Left lung (tissue), 4 donors: ENCODE measurements at regions not wholly inside any gene's neighbourhood (a gene's known extent, or its start where the extent isn't known, plus 50 kb on each side); places are given as distances from the start of the nearest gene placed in this dataset.

Experiments
- ATAC-seq: fragments of 200-7000 bp; cut with Tn5 transposase; one replicate; pipeline ENCODE4 v1.9.1; 2020; ENCODE audit warnings: moderate library complexity
- DNase-seq, 4 donors: peaks; one replicate each; pipeline ENCODE4 v3.0.0-alpha.2; 2013 to 2020
- H3K27ac ChIP-seq, 2 donors: fragments of 200-600 bp; sonication (generic) in 1 of 2; one replicate each; pipeline versions ENCODE4 v1.5.0 to v1.8.0; 2020 to 2021
- H3K27me3 ChIP-seq, 2 donors: fragments of 200-600 bp; sonication (generic) in 1 of 2; one replicate each; pipeline versions ENCODE4 v1.5.0 to v1.8.0; 2020 to 2021
- H3K36me3 ChIP-seq, 2 donors: fragments of 200-600 bp; sonication (generic) in 1 of 2; one replicate each; pipeline versions ENCODE4 v1.5.0 to v1.8.0; 2020 to 2021
- H3K4me1 ChIP-seq, 2 donors: fragments of 200-600 bp; one replicate each; pipeline ENCODE4 v1.8.0; 2021
- H3K4me3 ChIP-seq, 2 donors: fragments of 200-600 bp; sonication (generic) in 1 of 2; one replicate each; pipeline versions ENCODE4 v1.5.0 to v1.8.0; 2020 to 2021; ENCODE audit warnings: mild to moderate bottlenecking in 1 of 2
- H3K9me3 ChIP-seq, 2 donors: fragments of 200-600 bp; sonication (generic) in 1 of 2; one replicate each; pipeline versions ENCODE4 v1.5.0 to v1.8.0; 2020 to 2021
- CTCF ChIP-seq, 2 donors: fragments of 200-600 bp; sonication (generic) in 1 of 2; IDR thresholded peaks; one replicate each; pipeline versions ENCODE4 v1.5.0 to v1.8.0; 2021; ENCODE audit warnings: antibody characterized with exemption in 2 of 2
- intact Hi-C, 2 donors: fragments of 100-400 bp; cut with DNase I; formaldehyde crosslinking; loops; one replicate each; pipeline versions ENCODE4 v1.11.2 to v1.14.2; 2022
- donor health status: DM: no; HTN: yes; CAD: no.
- donor health status: DM: no; HTN: no; CAD: no.

- no peak for TF ChIP-seq CTCF (IDR thresholded peaks at IDR 0.05)
- DNase-seq (peak in 1 of 4 donors; percentile 44), ATAC-seq (no peak)
- Histone ChIP-seq H3K4me1 (no peaks in the 10 kb centered on the region), H3K27ac (no peak overlapping the region), H3K4me3 (no peak overlapping the region), H3K36me3 (no peaks in the 10 kb centered on the region), H3K9me3 (no peaks in the 10 kb centered on the region), H3K27me3 (no peaks in the 10 kb centered on the region)
- intact Hi-C loops, result no loop called here
Observed at GRCh38 chr13:84126671-84127171, 244.4 kb upstream of the SLITRK1 start.

- no peaks in the 10 kb centered on the region for H3K9me3 ChIP-seq
- no peaks in the 10 kb centered on the region for H3K36me3 ChIP-seq
- ATAC-seq, result no peak
- no peak for TF ChIP-seq CTCF (IDR thresholded peaks at IDR 0.05)
- H3K4me1 ChIP-seq, result no peaks in the 10 kb centered on the region
- no peaks in the 10 kb centered on the region for H3K27me3 ChIP-seq
- DNase-seq, result no peak
- no peak overlapping the region for H3K4me3 ChIP-seq
- intact Hi-C loops, result no loop called here
- H3K27ac ChIP-seq, result no peak overlapping the region
Observed at GRCh38 chr13:84121456-84121855, 239.2 kb upstream of the SLITRK1 start.

GRCh38 chr13:84118839-84119409 lies 236.7 kb upstream of the SLITRK1 start:
- intact Hi-C loops, result no loop called here
- no peaks in the 10 kb centered on the region for H3K9me3 ChIP-seq
- no peaks in the 10 kb centered on the region for H3K4me1 ChIP-seq
- no peaks in the 10 kb centered on the region for H3K27me3 ChIP-seq
- no peak overlapping the region for H3K4me3 ChIP-seq
- TF ChIP-seq CTCF (IDR thresholded peaks at IDR 0.05), result no peak
- DNase-seq (no peak), ATAC-seq (no peak)
- no peaks in the 10 kb centered on the region for H3K36me3 ChIP-seq
- H3K27ac ChIP-seq, result no peak overlapping the region

GRCh38 chr13:84098273-84098672 lies 216.0 kb upstream of the SLITRK1 start:
- intact Hi-C loops, result no loop called here
- Histone ChIP-seq H3K27ac (no peak overlapping the region), H3K4me1 (no peaks in the 10 kb centered on the region), H3K4me3 (no peak overlapping the region), H3K27me3 (no peaks in the 10 kb centered on the region), H3K36me3 (no peaks in the 10 kb centered on the region), H3K9me3 (no peaks in the 10 kb centered on the region)
- TF ChIP-seq CTCF (IDR thresholded peaks at IDR 0.05), result no peak
- ATAC-seq (no peak), DNase-seq (no peak)

- TF ChIP-seq CTCF (IDR thresholded peaks at IDR 0.05), result no peak
- H3K4me1 ChIP-seq, result no peaks in the 10 kb centered on the region
- no peaks in the 10 kb centered on the region for H3K27me3 ChIP-seq
- H3K27ac ChIP-seq, result no peak overlapping the region
- intact Hi-C loops, result no loop called here
- no peak overlapping the region for H3K4me3 ChIP-seq
- H3K36me3 ChIP-seq, result no peaks in the 10 kb centered on the region
- no peak for DNase-seq
- no peak for ATAC-seq
- no peaks in the 10 kb centered on the region for H3K9me3 ChIP-seq
Observed at GRCh38 chr13:84097148-84097547, 214.9 kb upstream of the SLITRK1 start.
